GM12892 (cell line): ENCODE measurements at regions not wholly inside any gene's neighbourhood (a gene's known extent, or its start where the extent isn't known, plus 50 kb on each side); places are given as distances from the start of the nearest gene placed in this dataset.

Source experiments
- POLR2A ChIP-seq: IDR thresholded peaks from 2 replicates; pipeline ENCODE4 v1.6.1; 2011; ENCODE audit warnings: low read depth, low read length, control low read depth
- TAF1 ChIP-seq: IDR thresholded peaks from 2 replicates; pipeline ENCODE4 v1.6.1; 2011; ENCODE audit warnings: low read depth, mild to moderate bottlenecking, control low read depth, low read length, borderline replicate concordance

DNA sequence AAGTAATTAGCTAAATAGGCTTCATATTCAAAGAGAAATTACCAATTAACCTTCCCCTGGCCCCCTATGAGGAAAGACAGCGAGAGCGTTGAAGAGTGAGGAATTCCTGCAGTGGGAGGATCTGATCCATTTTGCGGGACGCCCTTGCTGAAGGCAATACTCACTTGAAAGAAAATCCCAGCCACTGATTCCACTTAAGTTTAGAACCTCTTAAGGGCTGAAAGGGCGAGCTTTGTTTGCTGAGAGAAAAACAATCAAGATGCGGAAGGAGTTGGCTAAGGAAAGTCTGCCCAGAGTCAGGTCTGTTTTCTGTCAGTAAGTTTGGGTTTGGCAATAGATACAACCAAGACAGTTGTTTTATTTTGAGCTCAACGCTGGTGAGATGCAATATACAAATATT, 102.8 kb upstream of the GBE1 start:
- TF ChIP-seq POLR2A (no peak), TAF1 (no peak)
